ENCODE measurements at regions not wholly inside any gene's neighbourhood (a gene's known extent, or its start where the extent isn't known, plus 50 kb on each side); places are given as distances from the start of the nearest gene placed in this dataset.

DNA sequence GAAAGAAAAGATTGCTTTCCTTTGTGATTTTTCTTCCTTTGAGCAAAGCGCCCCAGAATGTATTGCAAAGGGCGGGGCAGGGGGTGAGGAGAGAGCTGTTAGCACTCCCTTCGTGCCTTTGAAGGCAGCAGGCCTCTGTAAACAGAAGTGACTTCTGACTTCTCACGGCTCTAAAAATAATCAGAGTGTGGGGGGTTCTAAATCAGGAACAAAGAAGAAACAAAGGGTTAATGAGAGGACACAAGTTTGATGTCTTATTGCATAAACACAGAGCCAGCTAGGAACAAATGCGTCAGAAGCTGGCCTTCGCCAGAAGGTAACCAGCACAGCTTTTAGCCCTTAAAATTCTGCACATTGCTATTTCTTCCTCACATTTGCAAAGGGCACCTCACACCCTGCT, 626.2 kb downstream of the MID1IP1 start:
- ChIA-PET POLR2A (interaction anchor here (1.4 kb wide), 1 partner anchor 13 kb away, joined by 3 read pairs; no protein-coding TSS in a partner anchor), CTCF (ENCODE audit: low intra/inter-chr PET ratio) (no interaction called here)
- in situ Hi-C loops (cut with MboI) (no loop called here), intact Hi-C loops (cut with micrococcal nuclease) (no loop called here)
- H3K36me3 ChIP-seq (ENCODE audit: control insufficient read depth, insufficient read depth, low read length), result no peaks in the 10 kb centered on the region
- H4K20me1 ChIP-seq (replicated peaks; ENCODE audit: control insufficient read depth, insufficient read depth, low read length), result no peaks in the 10 kb centered on the region
- no peak overlapping the region for H2AFZ ChIP-seq (ENCODE audit: low read depth, low read length)
- no peaks in the 10 kb centered on the region for H3K9me3 ChIP-seq (replicated peaks; ENCODE audit: control insufficient read depth, insufficient read depth, low read depth, low read length)
- WGBS (ENCODE audit: insufficient coverage, low coverage, missing lambda C conversion rate), result 10% methylated on average over 6 of the region's 6 CpGs
- no peak overlapping the region for H3K27ac ChIP-seq (ENCODE audit: extremely low read depth, low read depth, low read length)
- no TSS peak for BruUV-seq (replicated peaks)
- no peak for FAIRE-seq
- no peaks in the 10 kb centered on the region for H3K9me1 ChIP-seq (ENCODE audit: control insufficient read depth, insufficient read depth, low read length)
- H3K9ac ChIP-seq (ENCODE audit: insufficient read depth in 1 of 2, low read depth in 2 of 2, low read length in 2 of 2), result no peak overlapping the region
- H3K79me2 ChIP-seq (ENCODE audit: control insufficient read depth, insufficient read depth, low read length), result no peaks in the 10 kb centered on the region
- H3K4me1 ChIP-seq (replicated peaks in 1 of 2; ENCODE audit: control insufficient read depth in 2 of 2, insufficient read depth in 2 of 2, low read length in 2 of 2), result no peaks in the 10 kb centered on the region; a peak in 1 of 5 replicates
- DNase-seq (ENCODE audit: extremely low read depth in 1 of 4, low spot score in 3 of 4), result no peak
- no peaks in the 10 kb centered on the region for H3K27me3 ChIP-seq (ENCODE audit: control insufficient read depth in 2 of 2, insufficient read depth in 2 of 2, low read length in 2 of 2)
- H3K4me3 ChIP-seq, result no peak overlapping the region
- H3K4me2 ChIP-seq (ENCODE audit: insufficient read depth, low read length), result no peak overlapping the region
- no peak for ATAC-seq
- no peak for TF ChIP-seq PRMT5 (CRISPR knock-in tag; IDR thresholded peaks at IDR 0.05)
- TF ChIP-seq ZNF696 (CRISPR knock-in tag; conservative IDR thresholded peaks at IDR 0.05), result no peak
- no peak for TF ChIP-seq ZNF444 (CRISPR knock-in tag; IDR thresholded peaks at IDR 0.05)
- no peak for TF ChIP-seq MYC (IDR thresholded peaks at IDR 0.05; ENCODE audit: low read depth, low read length)
- TF ChIP-seq MYC (CRISPR knock-in tag; IDR thresholded peaks at IDR 0.05; ENCODE audit: borderline replicate concordance, low read depth), result no peak
- TF ChIP-seq CHD1 (IDR thresholded peaks at IDR 0.05; ENCODE audit: low read length), result no peak
- no peak for TF ChIP-seq EWSR1 (IDR thresholded peaks at IDR 0.05; ENCODE audit: borderline replicate concordance, low read depth, partially characterized antibody)
- TF ChIP-seq TOE1 (IDR thresholded peaks at IDR 0.05; ENCODE audit: borderline replicate concordance), result no peak
- TF ChIP-seq TOE1 (CRISPR knock-in tag; IDR thresholded peaks at IDR 0.05; ENCODE audit: borderline replicate concordance, low read depth), result no peak
- TF ChIP-seq, protein P1, sequence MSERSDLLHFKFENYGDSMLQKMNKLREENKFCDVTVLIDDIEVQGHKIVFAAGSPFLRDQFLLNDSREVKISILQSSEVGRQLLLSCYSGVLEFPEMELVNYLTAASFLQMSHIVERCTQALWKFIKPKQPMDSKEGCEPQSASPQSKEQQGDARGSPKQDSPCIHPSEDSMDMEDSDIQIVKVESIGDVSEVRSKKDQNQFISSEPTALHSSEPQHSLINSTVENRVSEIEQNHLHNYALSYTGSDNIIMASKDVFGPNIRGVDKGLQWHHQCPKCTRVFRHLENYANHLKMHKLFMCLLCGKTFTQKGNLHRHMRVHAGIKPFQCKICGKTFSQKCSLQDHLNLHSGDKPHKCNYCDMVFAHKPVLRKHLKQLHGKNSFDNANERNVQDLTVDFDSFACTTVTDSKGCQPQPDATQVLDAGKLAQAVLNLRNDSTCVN (CRISPR knock-in tag; IDR thresholded peaks at IDR 0.05), result no peak
- TF ChIP-seq, protein P2, sequence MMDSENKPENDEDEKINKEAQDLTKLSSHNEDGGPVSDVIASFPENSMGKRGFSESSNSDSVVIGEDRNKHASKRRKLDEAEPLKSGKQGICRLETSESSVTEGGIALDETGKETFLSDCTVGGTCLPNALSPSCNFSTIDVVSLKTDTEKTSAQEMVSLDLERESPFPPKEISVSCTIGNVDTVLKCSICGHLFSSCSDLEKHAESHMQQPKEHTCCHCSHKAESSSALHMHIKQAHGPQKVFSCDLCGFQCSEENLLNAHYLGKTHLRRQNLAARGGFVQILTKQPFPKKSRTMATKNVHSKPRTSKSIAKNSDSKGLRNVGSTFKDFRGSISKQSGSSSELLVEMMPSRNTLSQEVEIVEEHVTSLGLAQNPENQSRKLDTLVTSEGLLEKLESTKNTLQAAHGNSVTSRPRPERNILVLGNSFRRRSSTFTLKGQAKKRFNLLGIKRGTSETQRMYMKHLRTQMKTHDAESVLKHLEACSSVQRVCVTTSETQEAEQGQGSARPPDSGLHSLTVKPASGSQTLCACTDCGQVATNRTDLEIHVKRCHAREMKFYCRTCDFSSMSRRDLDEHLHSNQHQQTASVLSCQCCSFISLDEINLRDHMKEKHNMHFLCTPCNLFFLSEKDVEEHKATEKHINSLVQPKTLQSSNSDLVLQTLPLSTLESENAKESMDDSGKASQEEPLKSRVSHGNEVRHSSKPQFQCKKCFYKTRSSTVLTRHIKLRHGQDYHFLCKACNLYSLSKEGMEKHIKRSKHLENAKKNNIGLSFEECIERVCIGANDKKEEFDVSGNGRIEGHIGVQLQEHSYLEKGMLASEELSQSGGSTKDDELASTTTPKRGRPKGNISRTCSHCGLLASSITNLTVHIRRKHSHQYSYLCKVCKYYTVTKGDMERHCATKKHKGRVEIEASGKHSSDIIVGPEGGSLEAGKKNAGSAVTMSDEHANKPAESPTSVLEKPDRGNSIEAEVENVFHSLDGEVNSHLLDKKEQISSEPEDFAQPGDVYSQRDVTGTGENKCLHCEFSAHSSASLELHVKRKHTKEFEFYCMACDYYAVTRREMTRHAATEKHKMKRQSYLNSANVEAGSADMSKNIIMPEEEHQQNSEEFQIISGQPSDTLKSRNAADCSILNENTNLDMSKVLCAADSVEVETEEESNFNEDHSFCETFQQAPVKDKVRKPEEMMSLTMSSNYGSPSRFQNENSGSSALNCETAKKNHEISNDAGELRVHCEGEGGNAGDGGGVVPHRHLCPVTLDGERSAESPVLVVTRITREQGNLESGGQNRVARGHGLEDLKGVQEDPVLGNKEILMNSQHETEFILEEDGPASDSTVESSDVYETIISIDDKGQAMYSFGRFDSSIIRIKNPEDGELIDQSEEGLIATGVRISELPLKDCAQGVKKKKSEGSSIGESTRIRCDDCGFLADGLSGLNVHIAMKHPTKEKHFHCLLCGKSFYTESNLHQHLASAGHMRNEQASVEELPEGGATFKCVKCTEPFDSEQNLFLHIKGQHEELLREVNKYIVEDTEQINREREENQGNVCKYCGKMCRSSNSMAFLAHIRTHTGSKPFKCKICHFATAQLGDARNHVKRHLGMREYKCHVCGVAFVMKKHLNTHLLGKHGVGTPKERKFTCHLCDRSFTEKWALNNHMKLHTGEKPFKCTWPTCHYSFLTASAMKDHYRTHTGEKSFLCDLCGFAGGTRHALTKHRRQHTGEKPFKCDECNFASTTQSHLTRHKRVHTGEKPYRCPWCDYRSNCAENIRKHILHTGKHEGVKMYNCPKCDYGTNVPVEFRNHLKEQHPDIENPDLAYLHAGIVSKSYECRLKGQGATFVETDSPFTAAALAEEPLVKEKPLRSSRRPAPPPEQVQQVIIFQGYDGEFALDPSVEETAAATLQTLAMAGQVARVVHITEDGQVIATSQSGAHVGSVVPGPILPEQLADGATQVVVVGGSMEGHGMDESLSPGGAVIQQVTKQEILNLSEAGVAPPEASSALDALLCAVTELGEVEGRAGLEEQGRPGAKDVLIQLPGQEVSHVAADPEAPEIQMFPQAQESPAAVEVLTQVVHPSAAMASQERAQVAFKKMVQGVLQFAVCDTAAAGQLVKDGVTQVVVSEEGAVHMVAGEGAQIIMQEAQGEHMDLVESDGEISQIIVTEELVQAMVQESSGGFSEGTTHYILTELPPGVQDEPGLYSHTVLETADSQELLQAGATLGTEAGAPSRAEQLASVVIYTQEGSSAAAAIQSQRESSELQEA (IDR thresholded peaks at IDR 0.05; ENCODE audit: low read depth), result no peak
- TF ChIP-seq CSDE1 (IDR thresholded peaks at IDR 0.05), result no peak
- no peak for TF ChIP-seq SMAD4 (CRISPR knock-in tag; conservative IDR thresholded peaks at IDR 0.05)
- TF ChIP-seq CCAR2 (IDR thresholded peaks at IDR 0.05; ENCODE audit: low read depth, low read length), result no peak
- TF ChIP-seq ETV1 (tag; conservative IDR thresholded peaks at IDR 0.05; ENCODE audit: low read depth), result no peak
- no peak for TF ChIP-seq MTA1 (IDR thresholded peaks at IDR 0.05; ENCODE audit: borderline replicate concordance)
